ENCODE measurements at regions not wholly inside any gene's neighbourhood (a gene's known extent, or its start where the extent isn't known, plus 50 kb on each side); places are given as distances from the start of the nearest gene placed in this dataset.

DNA sequence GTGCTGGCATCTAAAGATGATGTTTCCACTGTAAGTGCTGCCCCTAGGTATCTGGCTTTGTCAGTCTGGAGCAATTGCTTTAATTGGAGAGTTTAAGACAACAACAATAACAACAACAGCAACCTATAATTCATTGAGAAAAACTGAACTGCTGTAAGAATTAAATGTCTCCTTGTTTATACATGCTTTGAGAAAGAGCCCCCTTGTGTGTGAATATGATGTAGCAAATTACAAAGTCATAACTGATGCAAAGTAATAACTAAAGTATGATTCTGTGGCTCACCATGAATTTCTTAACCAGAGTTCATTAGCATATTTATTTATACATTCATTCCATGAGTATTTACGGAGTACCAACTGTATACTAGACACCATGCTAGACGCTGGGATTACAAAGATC, 59.2 kb upstream of the PRIMA1 start:
- TF ChIP-seq, protein P1, sequence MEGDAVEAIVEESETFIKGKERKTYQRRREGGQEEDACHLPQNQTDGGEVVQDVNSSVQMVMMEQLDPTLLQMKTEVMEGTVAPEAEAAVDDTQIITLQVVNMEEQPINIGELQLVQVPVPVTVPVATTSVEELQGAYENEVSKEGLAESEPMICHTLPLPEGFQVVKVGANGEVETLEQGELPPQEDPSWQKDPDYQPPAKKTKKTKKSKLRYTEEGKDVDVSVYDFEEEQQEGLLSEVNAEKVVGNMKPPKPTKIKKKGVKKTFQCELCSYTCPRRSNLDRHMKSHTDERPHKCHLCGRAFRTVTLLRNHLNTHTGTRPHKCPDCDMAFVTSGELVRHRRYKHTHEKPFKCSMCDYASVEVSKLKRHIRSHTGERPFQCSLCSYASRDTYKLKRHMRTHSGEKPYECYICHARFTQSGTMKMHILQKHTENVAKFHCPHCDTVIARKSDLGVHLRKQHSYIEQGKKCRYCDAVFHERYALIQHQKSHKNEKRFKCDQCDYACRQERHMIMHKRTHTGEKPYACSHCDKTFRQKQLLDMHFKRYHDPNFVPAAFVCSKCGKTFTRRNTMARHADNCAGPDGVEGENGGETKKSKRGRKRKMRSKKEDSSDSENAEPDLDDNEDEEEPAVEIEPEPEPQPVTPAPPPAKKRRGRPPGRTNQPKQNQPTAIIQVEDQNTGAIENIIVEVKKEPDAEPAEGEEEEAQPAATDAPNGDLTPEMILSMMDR (IDR thresholded peaks at IDR 0.05; ENCODE audit: insufficient read depth, low read depth, low read length): no peak
- DNase-seq (ENCODE audit: low read depth): no peak
- ChIA-PET CTCF (interaction anchor here (1.2 kb wide), 1 partner anchor 10 kb away, joined by 4 read pairs; no protein-coding TSS in a partner anchor), POLR2A (no interaction called here)
- no peaks in the 10 kb centered on the region for H3K36me3 ChIP-seq (ENCODE audit: control insufficient read depth, insufficient read depth, low read length)
- no peak overlapping the region for H3K4me3 ChIP-seq (ENCODE audit: low read depth, low read length)
- no peaks in the 10 kb centered on the region; the same call in 1 of the 2 replicates for H3K27me3 ChIP-seq (ENCODE audit: control insufficient read depth, insufficient read depth, low read length)

DNA sequence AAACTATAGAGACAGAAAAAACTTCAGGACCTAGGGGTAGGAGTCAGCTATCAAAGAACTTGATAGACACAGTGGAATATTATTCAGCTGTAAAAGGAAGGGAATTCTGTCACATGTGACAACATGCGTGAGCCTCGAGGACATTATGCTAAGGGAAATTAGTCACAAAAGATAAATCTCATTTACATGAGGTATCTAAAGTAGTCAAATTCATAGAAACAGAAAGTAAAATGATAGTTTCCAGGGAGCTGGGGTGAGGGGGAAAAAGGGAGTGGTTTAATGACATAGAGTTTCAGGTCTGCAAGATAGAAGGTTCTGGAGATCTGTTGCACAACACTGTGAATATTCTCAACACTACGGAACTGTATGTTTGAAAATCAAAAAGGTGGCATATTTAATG, 50.0 kb upstream of the PRIMA1 start:
- ChIA-PET CTCF (interaction anchor here (1.7 kb wide), 1 partner anchor 8 kb away, joined by 4 read pairs; no protein-coding TSS in a partner anchor), POLR2A (no interaction called here)
- TF ChIP-seq, protein P1 (IDR thresholded peaks at IDR 0.05; ENCODE audit: insufficient read depth, low read depth, low read length): no peak
- Histone ChIP-seq H3K36me3 (ENCODE audit: control insufficient read depth, insufficient read depth, low read length) (no peaks in the 10 kb centered on the region), H3K27me3 (ENCODE audit: control insufficient read depth, insufficient read depth, low read length) (no peaks in the 10 kb centered on the region), H3K4me3 (ENCODE audit: low read depth, low read length) (no peak overlapping the region)
- no peak for DNase-seq (ENCODE audit: low read depth)
